Posterior vena cava (tissue), 2 donors: ENCODE measurements at regions not wholly inside any gene's neighbourhood (a gene's known extent, or its start where the extent isn't known, plus 50 kb on each side); places are given as distances from the start of the nearest gene placed in this dataset.
"Not testable (repeated sequence)": the region's sequence is repeated elsewhere in the genome, so short reads cannot be mapped to it uniquely, and the experiment has no call there.

Source experiments
- DNase-seq: peaks from one replicate; pipeline ENCODE4 v3.0.0-alpha.2; 2020; ENCODE audit warnings: low spot score
- intact Hi-C, 2 donors: fragments of 100-400 bp; cut with DNase I; formaldehyde crosslinking; loops; one replicate each; pipeline versions ENCODE4 v1.14.1 to v1.14.2; 2022 to 2023
- donor health status: DM: yes; HTN: yes; CAD: no.
- donor health status: DM: yes; HTN: yes; CAD: no.

GRCh38 chr2:166653185-166653813 is 159.2 kb upstream of the SCN7A start:
- intact Hi-C loops = no loop called here
- no peak for DNase-seq

- intact Hi-C loops = no loop called here
- DNase-seq = no peak
These were observed 157.9 kb upstream of the SCN7A start for GRCh38 chr2:166651991-166652390.

- no peak for DNase-seq
- intact Hi-C loops = no loop called here
These were observed 157.1 kb upstream of the SCN7A start for GRCh38 chr2:166651080-166651675.

- intact Hi-C loops = no loop called here
- no peak for DNase-seq
These were observed 153.9 kb upstream of the SCN7A start for GRCh38 chr2:166647935-166648334.

GRCh38 chr2:166643980-166644379 is 149.9 kb upstream of the SCN7A start:
- intact Hi-C loops = no loop called here
- no peak for DNase-seq

GRCh38 chr2:166641516-166641915 is 147.5 kb upstream of the SCN7A start:
- intact Hi-C loops, DNase-seq: not testable (repeated sequence)

- DNase-seq = no peak
- intact Hi-C loops = no loop called here
These were observed 143.0 kb upstream of the SCN7A start for GRCh38 chr2:166637051-166637450.

- DNase-seq = no peak
- intact Hi-C loops = no loop called here
These were observed 140.7 kb upstream of the SCN7A start for GRCh38 chr2:166634706-166635105.

GRCh38 chr2:166632616-166633015 is 138.6 kb upstream of the SCN7A start:
- DNase-seq = no peak
- intact Hi-C loops = no loop called here

GRCh38 chr2:166628478-166629136 is 134.6 kb upstream of the SCN7A start:
- intact Hi-C loops = no loop called here
- no peak for DNase-seq

- intact Hi-C loops = no loop called here
- no peak for DNase-seq
These were observed 133.8 kb upstream of the SCN7A start for GRCh38 chr2:166627893-166628292.

GRCh38 chr2:166625670-166626069 is 131.6 kb upstream of the SCN7A start:
- intact Hi-C loops = no loop called here
- DNase-seq = no peak

- DNase-seq = no peak
- intact Hi-C loops = no loop called here
These were observed 120.5 kb upstream of the SCN7A start for GRCh38 chr2:166614503-166614902.

- DNase-seq = no peak
- intact Hi-C loops = no loop called here
These were observed 120.0 kb upstream of the SCN7A start for GRCh38 chr2:166614029-166614428.

- intact Hi-C loops = no loop called here
- DNase-seq = no peak
These were observed 119.2 kb upstream of the SCN7A start for GRCh38 chr2:166613226-166613625.

- intact Hi-C loops = no loop called here
- no peak for DNase-seq
These were observed 118.2 kb upstream of the SCN7A start for GRCh38 chr2:166612214-166612613.

- intact Hi-C loops = no loop called here
- no peak for DNase-seq
These were observed 116.9 kb upstream of the SCN7A start for GRCh38 chr2:166610913-166611305.

- intact Hi-C loops = no loop called here
- no peak for DNase-seq
These were observed 116.3 kb upstream of the SCN7A start for GRCh38 chr2:166610180-166610912.

- intact Hi-C loops = no loop called here
- DNase-seq = no peak
These were observed 115.3 kb upstream of the SCN7A start for GRCh38 chr2:166609183-166609959.

- no peak for DNase-seq
- intact Hi-C loops = no loop called here
These were observed 113.8 kb upstream of the SCN7A start for GRCh38 chr2:166607880-166608279.
